H1 (cell line): ENCODE measurements at regions not wholly inside any gene's neighbourhood (a gene's known extent, or its start where the extent isn't known, plus 50 kb on each side); places are given as distances from the start of the nearest gene placed in this dataset.

Experiments used
- CTCF ChIA-PET: fragments of 300-600 bp; sonication (Branson Sonifier 250); formaldehyde crosslinking; loops from one replicate; lab custom pipeline; 2021; ENCODE audit not compliant: partially characterized antibody; lab: Charles Lee
- POLR2A ChIA-PET: fragments of 300-600 bp; sonication (Branson Sonifier 250); formaldehyde crosslinking; loops from one replicate; lab custom pipeline; 2021; ENCODE audit warnings: inconsistent platforms; ENCODE audit not compliant: partially characterized antibody; lab: Charles Lee
- DNase-seq, 2 experiments: peaks; one replicate each; pipeline versions ENCODE4 v3.0.0 to v3.0.0-alpha.2; 2010 to 2022; ENCODE audit warnings: low spot score in 2 of 2, low read depth in 1 of 2, mixed read lengths in 1 of 2
- FAIRE-seq: peaks from 2 replicates; lab custom pipeline; 2011; peaks lifted over from hg19 to GRCh38; lab: Jason Lieb, UNC
- H2AFZ ChIP-seq: 2 replicates; pipeline ENCODE4 v1.8.1; 2012; ENCODE audit warnings: low read length, inconsistent platforms
- H2AK5ac ChIP-seq: 2 replicates; pipeline ENCODE4 v1.6.1; 2013; ENCODE audit warnings: low read depth, low read length
- H2BK120ac ChIP-seq: replicated peaks from 2 replicates; pipeline ENCODE3; 2013; ENCODE audit warnings: low read depth, low read length, inconsistent platforms
- H2BK12ac ChIP-seq: 2 replicates; pipeline ENCODE4 v1.6.1; 2013; ENCODE audit warnings: low read depth, low read length
- H2BK15ac ChIP-seq: 2 replicates; pipeline ENCODE4 v1.6.1; 2013; ENCODE audit warnings: low read length
- H2BK20ac ChIP-seq: 2 replicates; pipeline ENCODE4 v1.6.1; 2013; ENCODE audit warnings: low read length
- H2BK5ac ChIP-seq: 2 replicates; pipeline ENCODE4 v1.6.1; 2013; ENCODE audit warnings: low read depth, low read length
- H3K14ac ChIP-seq: 2 replicates; pipeline ENCODE4 v1.6.1; 2013; ENCODE audit warnings: inconsistent platforms; ENCODE audit not compliant: insufficient read length
- H3K18ac ChIP-seq: 2 replicates; pipeline ENCODE4 v1.6.1; 2013; ENCODE audit warnings: low read length; ENCODE audit errors: extremely low read depth
- H3K23ac ChIP-seq: 2 replicates; pipeline ENCODE4 v1.6.1; 2013; ENCODE audit warnings: inconsistent platforms; ENCODE audit not compliant: insufficient read length
- H3K23me2 ChIP-seq: 2 replicates; pipeline ENCODE4 v1.6.1; 2013; ENCODE audit warnings: low read depth, low read length
- H3K27ac ChIP-seq: 2 replicates; pipeline ENCODE4 v1.6.1; 2011; ENCODE audit warnings: low read depth, low read length, inconsistent platforms
- H3K27me3 ChIP-seq, 4 experiments: replicated peaks in 1 of 4; 1 replicate in 1 of 4; 2 replicates in 3 of 4; pipeline versions ENCODE4 v1.6.1 to v1.8.1; 2011 to 2013; ENCODE audit warnings: low read length in 3 of 4, mild to moderate bottlenecking in 3 of 4, inconsistent platforms in 2 of 4, mixed read lengths in 2 of 4, moderate library complexity in 1 of 4; ENCODE audit not compliant: control insufficient read depth in 3 of 4, insufficient read depth in 3 of 4; ENCODE audit errors: extremely low read depth in 1 of 4
- H3K36me3 ChIP-seq, 4 experiments: 2 replicates each; pipeline versions ENCODE4 v1.6.1 to v1.8.1; 2011 to 2013; ENCODE audit warnings: mild to moderate bottlenecking in 4 of 4, low read length in 3 of 4, moderate library complexity in 2 of 4, control low read depth in 1 of 4, inconsistent platforms in 1 of 4; ENCODE audit not compliant: insufficient read depth in 4 of 4, control insufficient read depth in 2 of 4
- H3K4ac ChIP-seq: replicated peaks from 2 replicates; pipeline ENCODE3; 2013; ENCODE audit warnings: low read length, low read depth, mixed read lengths, inconsistent platforms; ENCODE audit not compliant: insufficient read length
- H3K4me1 ChIP-seq, 4 experiments: replicated peaks in 1 of 4; 1 replicate in 1 of 4; 2 replicates in 3 of 4; pipeline versions ENCODE4 v1.6.1 to v1.8.1; 2011 to 2013; ENCODE audit warnings: low read length in 3 of 4, inconsistent platforms in 2 of 4, mixed read lengths in 1 of 4; ENCODE audit not compliant: insufficient read depth in 4 of 4, control insufficient read depth in 3 of 4
- H3K4me2 ChIP-seq, 2 experiments: 2 replicates each; pipeline versions ENCODE4 v1.6.1 to v1.8.1; 2011 to 2013; ENCODE audit warnings: low read depth in 2 of 2, low read length in 2 of 2, control low read depth in 1 of 2, inconsistent platforms in 1 of 2, mild to moderate bottlenecking in 1 of 2; ENCODE audit not compliant: insufficient read depth in 1 of 2
- H3K4me3 ChIP-seq, 4 experiments: fragments of 200-600, 300-600 bp in 1 of 4; sonication (generic), shearing (Covaris generic), sonication (Bioruptor Twin) in 1 of 4; 2 replicates each; pipeline versions ENCODE4 v1.5.1 to v1.8.1; 2011 to 2016; ENCODE audit warnings: low read length in 4 of 4, low read depth in 3 of 4, control low read depth in 2 of 4, inconsistent platforms in 2 of 4, mild to moderate bottlenecking in 2 of 4, mixed read lengths in 1 of 4, moderate library complexity in 1 of 4; ENCODE audit not compliant: insufficient read depth in 2 of 4; ENCODE audit errors: extremely low read depth in 1 of 4
- H3K56ac ChIP-seq: replicated peaks from 2 replicates; pipeline ENCODE3; 2013; ENCODE audit warnings: low read depth, mild to moderate bottlenecking, mixed read lengths, low read length, inconsistent platforms; ENCODE audit not compliant: insufficient read length
- H3K79me1 ChIP-seq: 2 replicates; pipeline ENCODE4 v1.6.1; 2013; ENCODE audit warnings: low read depth, low read length, control low read depth
- H3K79me2 ChIP-seq, 2 experiments: 2 replicates each; pipeline versions ENCODE4 v1.6.1 to v1.8.1; 2012 to 2013; ENCODE audit warnings: low read length in 2 of 2, mild to moderate bottlenecking in 2 of 2, inconsistent platforms in 1 of 2; ENCODE audit not compliant: insufficient read depth in 2 of 2, control insufficient read depth in 1 of 2
- H3K9ac ChIP-seq, 4 experiments: replicated peaks in 1 of 4; 1 replicate in 1 of 4; 2 replicates in 3 of 4; pipeline versions ENCODE4 v1.6.1 to v1.8.1; 2011 to 2013; ENCODE audit warnings: low read depth in 3 of 4, low read length in 3 of 4, control low read depth in 2 of 4, mild to moderate bottlenecking in 2 of 4, moderate library complexity in 2 of 4, inconsistent platforms in 1 of 4; ENCODE audit errors: extremely low read depth in 1 of 4
- H3K9me3 ChIP-seq, 2 experiments: 2 replicates each; pipeline versions ENCODE4 v1.6.1 to v1.8.1; 2012 to 2013; ENCODE audit warnings: mild to moderate bottlenecking in 2 of 2, moderate library complexity in 2 of 2, control low read depth in 1 of 2, inconsistent platforms in 1 of 2, low read depth in 1 of 2, low read length in 1 of 2, mixed read lengths in 1 of 2; ENCODE audit not compliant: insufficient read depth in 2 of 2
- H4K20me1 ChIP-seq, 2 experiments: replicated peaks in 1 of 2; 2 replicates each; pipeline versions ENCODE3 to v1.8.1; 2011 to 2013; ENCODE audit warnings: inconsistent platforms in 2 of 2, low read length in 2 of 2, mild to moderate bottlenecking in 1 of 2; ENCODE audit not compliant: insufficient read depth in 2 of 2, control insufficient read depth in 1 of 2
- H4K5ac ChIP-seq: 2 replicates; pipeline ENCODE4 v1.6.1; 2013; ENCODE audit warnings: low read length, low read depth, mixed read lengths, inconsistent platforms; ENCODE audit not compliant: insufficient read length
- H4K8ac ChIP-seq: 2 replicates; pipeline ENCODE4 v1.8.0; 2013; ENCODE audit warnings: mild to moderate bottlenecking, moderate library complexity, low read length, inconsistent platforms; ENCODE audit not compliant: insufficient read depth; ENCODE audit errors: extremely low read depth
- H4K91ac ChIP-seq: replicated peaks from 2 replicates; pipeline ENCODE3; 2013; ENCODE audit warnings: low read length, mixed read lengths, inconsistent platforms; ENCODE audit not compliant: insufficient read length
- CBX8 ChIP-seq: fragments of 300-800, 300-1000 bp; sonication (generic); IDR thresholded peaks from 2 replicates; pipeline ENCODE4 v1.7.1; 2016; ENCODE audit warnings: low read depth, low read length, borderline replicate concordance
- GABPA ChIP-seq: IDR thresholded peaks from 2 replicates; pipeline ENCODE4 v1.6.1; 2011; ENCODE audit warnings: mild to moderate bottlenecking, low read length, moderate library complexity, borderline replicate concordance; ENCODE audit not compliant: insufficient read depth
- HDAC2 ChIP-seq, 2 experiments: fragments of 300-600 bp in 1 of 2; sonication (generic) in 1 of 2; IDR thresholded peaks; 2 replicates each; pipeline ENCODE4 v1.6.1; 2011 to 2012; ENCODE audit warnings: low read depth in 2 of 2, low read length in 2 of 2, mild to moderate bottlenecking in 2 of 2, moderate library complexity in 2 of 2, borderline replicate concordance in 1 of 2, inconsistent platforms in 1 of 2
- POLR2A ChIP-seq, 2 experiments: IDR thresholded peaks; 1 replicate in 1 of 2; 2 replicates in 1 of 2; pipeline ENCODE4 v1.6.1; 2011; ENCODE audit warnings: low read depth in 2 of 2, low read length in 2 of 2, mild to moderate bottlenecking in 2 of 2; ENCODE audit errors: control extremely low read depth in 1 of 2
- RNF2 ChIP-seq: fragments of 200-900, 300-1000 bp; sonication (generic); IDR thresholded peaks from 2 replicates; pipeline ENCODE4 v1.7.1; 2016; ENCODE audit warnings: borderline replicate concordance, low read depth, mild to moderate bottlenecking, antibody characterized with exemption, low read length; ENCODE audit not compliant: poor library complexity, severe bottlenecking; ENCODE audit errors: missing control alignments
- SRF ChIP-seq: IDR thresholded peaks from 2 replicates; pipeline ENCODE4 v1.6.1; 2011; ENCODE audit warnings: mild to moderate bottlenecking, low read depth, low read length, moderate library complexity
- USF2 ChIP-seq: IDR thresholded peaks from 2 replicates; pipeline ENCODE4 v1.6.1; 2011; ENCODE audit warnings: low read length, improper control_type of control experiment
- WGBS, 2 experiments: shearing (Covaris generic) in 1 of 2; methylation state at CpG; one replicate each; pipeline versions ENCODE4 v1.1.6 to v1.1.7; 2013 to 2015; ENCODE audit warnings: low lambda C conversion rate in 2 of 2, mixed read lengths in 2 of 2, inconsistent platforms in 1 of 2, low coverage in 1 of 2, missing lambda C conversion rate in 1 of 2; ENCODE audit not compliant: insufficient replicate concordance in 2 of 2, insufficient coverage in 1 of 2, insufficient read length in 1 of 2; ENCODE audit errors: extremely low coverage in 1 of 2, missing lambda C conversion rate in 1 of 2; 5-methylcytosine and 5-hydroxymethylcytosine counted together

- CTCF ChIA-PET = interaction anchor here (0.6 to 6.2 kb wide), 9 partner anchors 6 to 339 kb away, joined by 3 to 63 read pairs (median 3); no protein-coding TSS in a partner anchor
- 77% methylated on average over 4 of the region's 4 CpGs; no CpG with 5 or more reads in 1 of the 2 experiments for WGBS, 2 experiments
- Histone ChIP-seq H3K56ac (no peak overlapping the region), H2BK15ac (no peak overlapping the region), H2AK5ac (no peak overlapping the region), H3K36me3 (no peaks in the 10 kb centered on the region), H4K20me1 (no peaks in the 10 kb centered on the region), H3K27ac (no peak overlapping the region), H4K91ac (no peak overlapping the region), H3K9ac (no peak overlapping the region), H2BK120ac (no peak overlapping the region), H2BK20ac (no peak overlapping the region), H3K4me1 (peaks cover 0 to 6% (median 0%) of the 10 kb centered on the region in 4 experiments; a peak in 2 of 7 replicates), H2BK5ac (no peak overlapping the region), H3K23ac (no peak overlapping the region), H3K14ac (no peak overlapping the region), H4K8ac (no peak overlapping the region), H3K18ac (no peak overlapping the region), H3K79me2 (no peaks in the 10 kb centered on the region), H3K23me2 (no peaks in the 10 kb centered on the region), H2AFZ (no peak overlapping the region), H2BK12ac (no peak overlapping the region), H4K5ac (no peak overlapping the region), H3K4ac (no peak overlapping the region), H3K27me3 (no peaks in the 10 kb centered on the region; a peak in 2 of 7 replicates), H3K4me2 (no peak overlapping the region), H3K9me3 (peaks cover 9 to 15% of the 10 kb centered on the region in 2 experiments), H3K79me1 (no peaks in the 10 kb centered on the region), H3K4me3 (no peak overlapping the region)
- DNase-seq (no peak), FAIRE-seq (no peak)
- POLR2A ChIA-PET = no interaction called here
- TF ChIP-seq USF2 = no peak
- no peak for TF ChIP-seq RNF2
- no peak for TF ChIP-seq HDAC2 (IDR thresholded peaks at IDR 0.05; ENCODE audit: borderline replicate concordance in 1 of 2, low read depth in 2 of 2, low read length in 2 of 2)
- no peak for TF ChIP-seq CBX8
- TF ChIP-seq POLR2A (IDR thresholded peaks at IDR 0.05; ENCODE audit: control extremely low read depth in 1 of 2, low read depth in 2 of 2, low read length in 2 of 2) = no peak
- TF ChIP-seq GABPA = no peak
- TF ChIP-seq SRF = no peak
Measured at GRCh38 chr1:20426371-20426770, 59.6 kb downstream of the CAMK2N1 start.
